NCI-H226 (cell line): ENCODE measurements at regions not wholly inside any gene's neighbourhood (a gene's known extent, or its start where the extent isn't known, plus 50 kb on each side); places are given as distances from the start of the nearest gene placed in this dataset.
"Not testable (repeated sequence)": the region's sequence is repeated elsewhere in the genome, so short reads cannot be mapped to it uniquely, and the experiment has no call there.

Experiments used
- DNase-seq: peaks from one replicate; pipeline ENCODE4 v3.0.0-alpha.2; 2015

DNA sequence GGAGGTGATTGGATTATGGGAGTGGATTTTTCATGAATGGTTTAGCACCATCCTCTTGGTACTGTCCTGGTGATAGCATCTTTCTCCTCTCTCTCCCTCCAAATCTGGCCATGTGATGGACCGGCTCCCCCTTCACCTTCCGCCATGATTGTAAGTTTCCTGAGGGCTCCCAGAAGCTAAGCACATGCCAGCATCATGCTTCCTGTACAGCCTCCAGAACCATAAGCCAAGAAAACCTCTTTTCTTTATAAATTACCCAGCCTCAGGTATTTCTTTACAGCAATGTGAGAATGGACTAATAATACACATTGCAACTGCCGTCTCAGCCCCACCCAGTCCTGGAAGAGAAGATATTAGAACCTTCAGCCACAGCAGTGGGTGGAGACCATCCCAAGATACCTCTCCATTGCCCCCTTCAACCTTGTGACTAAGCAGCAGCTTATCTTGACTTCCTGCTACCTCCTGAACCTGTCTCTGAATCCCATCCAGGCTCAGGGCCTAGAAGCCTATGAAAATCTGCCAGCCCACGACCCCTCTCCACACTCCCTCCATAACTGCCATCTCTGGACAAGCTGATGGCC lies 81.8 kb upstream of the AGAP1 start:
- DNase-seq = no peak

DNA sequence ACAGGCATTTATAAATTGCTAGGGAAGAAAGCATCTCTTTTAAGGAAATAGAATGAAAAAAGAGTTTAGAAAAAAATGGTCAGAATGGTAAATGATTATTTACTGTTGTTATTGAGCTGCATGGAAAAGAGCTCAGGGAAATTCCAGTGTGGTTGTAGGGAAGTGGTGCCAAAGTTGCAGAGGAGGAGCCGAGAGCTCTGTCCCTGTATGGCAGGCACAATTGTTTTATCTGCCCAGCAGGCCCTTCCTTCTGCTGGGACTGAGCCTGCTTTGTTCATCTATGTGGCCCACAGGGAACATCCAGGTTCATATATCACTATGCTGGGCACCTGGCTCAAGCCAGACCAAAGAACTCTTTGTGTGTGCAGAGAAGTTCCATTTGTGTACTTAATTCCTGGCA lies 80.8 kb upstream of the AGAP1 start:
- DNase-seq = no peak

DNA sequence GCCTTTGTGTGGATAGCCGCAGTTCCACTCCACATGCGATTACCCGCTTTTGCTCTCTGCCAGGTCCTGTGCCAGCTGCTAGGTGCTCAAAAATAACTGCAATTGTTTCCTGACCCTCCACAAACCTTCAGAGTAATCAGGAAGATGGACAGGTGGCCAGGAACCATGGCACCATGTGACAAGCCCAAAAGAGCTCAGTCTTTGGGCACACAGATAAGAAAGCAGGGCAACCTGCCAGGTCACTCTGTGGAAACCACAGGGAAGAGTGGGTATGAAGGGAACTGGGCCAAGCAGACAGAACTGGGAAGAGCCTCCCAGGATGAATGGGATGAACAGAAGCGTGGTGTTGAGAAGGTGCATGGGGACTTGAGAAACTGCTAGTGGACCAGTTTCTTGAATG lies 79.4 kb upstream of the AGAP1 start:
- no peak for DNase-seq

DNA sequence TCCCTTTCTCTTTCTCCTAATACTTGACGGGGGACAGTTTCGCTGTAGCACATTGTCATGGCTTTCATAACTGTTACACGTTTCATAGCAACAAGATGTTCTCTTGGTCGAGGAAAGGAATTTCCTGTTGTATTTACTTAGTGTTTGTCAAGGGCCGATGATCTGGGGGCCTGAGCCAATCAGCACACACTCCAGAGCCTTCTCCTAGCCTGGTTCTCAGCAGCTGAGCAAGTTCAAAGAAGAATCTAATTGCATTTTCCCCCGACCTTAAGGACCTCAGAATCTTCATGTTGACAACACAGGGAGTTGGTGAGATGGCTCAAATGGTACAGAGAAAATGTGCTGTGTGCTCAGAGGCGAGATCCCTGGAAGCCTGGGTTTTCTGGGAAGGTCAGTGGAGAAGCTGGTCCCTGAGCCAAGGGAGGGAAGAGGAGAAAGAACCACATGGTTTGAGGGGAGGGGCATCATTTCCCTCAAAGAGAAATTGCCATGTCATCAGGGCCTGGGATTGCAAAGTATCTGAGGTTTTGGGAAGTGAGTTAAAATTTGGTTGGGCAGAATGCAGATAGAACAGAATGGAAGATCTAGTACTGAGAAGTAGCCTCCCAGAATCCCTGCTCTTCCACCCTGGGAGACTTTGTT lies 76.9 kb upstream of the AGAP1 start:
- no peak for DNase-seq

DNA sequence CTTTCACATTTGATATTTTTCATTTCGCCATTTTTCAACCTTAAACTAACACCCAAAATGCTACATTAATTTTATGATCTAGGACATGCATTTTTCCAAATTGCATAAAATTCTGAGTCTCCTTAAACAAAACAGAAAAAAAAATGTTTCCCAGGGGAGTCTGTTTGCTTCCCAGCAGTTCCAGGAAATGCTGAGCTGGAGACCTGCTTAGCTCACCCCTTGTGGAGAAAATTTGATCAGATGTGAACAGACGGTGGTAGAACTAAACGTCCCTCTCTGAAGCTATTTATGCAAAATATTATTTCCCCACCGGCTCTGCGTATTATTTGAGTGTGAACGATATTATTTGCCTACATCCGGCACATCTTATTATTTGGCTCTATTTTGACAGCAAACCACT lies 74.9 kb upstream of the AGAP1 start:
- DNase-seq = no peak

DNA sequence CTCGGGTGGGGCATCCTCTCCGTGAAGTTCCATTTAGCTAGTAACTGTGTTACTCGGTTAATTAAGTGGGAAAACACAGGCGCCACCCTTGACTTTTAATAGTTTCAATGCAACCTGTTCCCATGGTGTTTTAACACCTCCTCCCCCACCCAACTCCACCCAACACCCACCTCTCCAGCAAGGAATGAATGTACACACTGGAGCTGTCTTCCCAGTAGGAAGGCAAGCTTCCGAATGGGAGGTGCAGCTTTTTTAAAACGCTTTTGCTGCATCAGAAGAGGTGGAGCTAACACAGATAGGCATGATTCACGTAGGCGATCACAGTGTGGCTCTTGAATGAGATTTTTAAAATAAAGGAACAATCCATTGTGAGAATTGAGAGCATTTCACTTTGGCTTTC lies 73.8 kb upstream of the AGAP1 start:
- DNase-seq = no peak

DNA sequence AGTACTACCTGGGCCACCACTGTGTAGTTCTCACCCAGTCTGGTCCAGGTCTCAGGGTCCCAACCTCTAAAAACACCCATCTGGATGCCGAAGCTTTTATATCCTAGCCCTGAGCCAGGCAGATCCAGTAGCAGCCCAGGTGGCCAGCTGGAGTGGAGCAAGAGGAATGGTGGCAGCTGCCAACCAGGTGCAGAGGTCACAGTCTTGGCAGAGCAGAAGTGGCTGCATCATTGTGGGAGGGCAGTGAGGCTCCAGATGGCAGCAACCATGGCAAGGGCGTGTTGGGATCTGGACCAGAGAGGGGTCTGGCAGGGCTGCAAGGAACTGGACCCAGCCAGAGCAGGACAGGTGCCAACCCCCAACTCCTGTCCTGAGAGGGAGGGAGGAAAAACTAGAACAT lies 72.2 kb upstream of the AGAP1 start:
- no peak for DNase-seq

DNA sequence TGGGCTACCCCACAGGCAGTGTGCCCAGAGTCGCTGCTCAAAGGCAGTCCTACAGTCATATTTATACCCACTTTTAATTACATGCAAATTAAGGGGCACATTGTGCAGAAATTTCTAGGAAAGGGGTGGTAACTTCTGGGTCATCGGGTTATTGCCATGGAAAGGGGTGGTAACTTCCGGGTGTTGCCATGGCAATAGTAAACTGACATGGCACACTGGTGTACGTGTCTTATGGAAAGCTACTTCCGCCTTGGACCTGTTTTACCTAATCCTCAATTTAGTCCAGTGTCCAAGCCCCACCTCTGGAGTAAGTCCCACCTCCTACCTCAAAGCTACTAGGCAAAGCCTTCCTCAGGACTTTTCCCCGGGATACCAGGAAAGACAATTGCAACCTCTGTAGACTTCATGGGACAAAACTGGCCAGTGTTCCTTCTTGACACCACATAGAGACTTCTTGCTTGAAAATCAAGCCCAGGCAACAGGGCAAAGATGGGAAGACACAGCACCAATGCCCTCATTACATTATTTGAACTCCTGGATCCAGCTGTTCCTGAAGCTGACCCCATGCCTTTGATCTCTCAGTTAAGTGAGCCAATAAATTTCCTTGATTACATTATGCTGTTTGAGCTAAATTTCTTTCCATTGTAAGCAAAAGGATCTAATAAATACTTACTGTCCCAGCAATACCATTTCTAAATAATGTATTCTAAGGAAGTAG lies 63.3 kb upstream of the AGAP1 start:
- DNase-seq = no peak

DNA sequence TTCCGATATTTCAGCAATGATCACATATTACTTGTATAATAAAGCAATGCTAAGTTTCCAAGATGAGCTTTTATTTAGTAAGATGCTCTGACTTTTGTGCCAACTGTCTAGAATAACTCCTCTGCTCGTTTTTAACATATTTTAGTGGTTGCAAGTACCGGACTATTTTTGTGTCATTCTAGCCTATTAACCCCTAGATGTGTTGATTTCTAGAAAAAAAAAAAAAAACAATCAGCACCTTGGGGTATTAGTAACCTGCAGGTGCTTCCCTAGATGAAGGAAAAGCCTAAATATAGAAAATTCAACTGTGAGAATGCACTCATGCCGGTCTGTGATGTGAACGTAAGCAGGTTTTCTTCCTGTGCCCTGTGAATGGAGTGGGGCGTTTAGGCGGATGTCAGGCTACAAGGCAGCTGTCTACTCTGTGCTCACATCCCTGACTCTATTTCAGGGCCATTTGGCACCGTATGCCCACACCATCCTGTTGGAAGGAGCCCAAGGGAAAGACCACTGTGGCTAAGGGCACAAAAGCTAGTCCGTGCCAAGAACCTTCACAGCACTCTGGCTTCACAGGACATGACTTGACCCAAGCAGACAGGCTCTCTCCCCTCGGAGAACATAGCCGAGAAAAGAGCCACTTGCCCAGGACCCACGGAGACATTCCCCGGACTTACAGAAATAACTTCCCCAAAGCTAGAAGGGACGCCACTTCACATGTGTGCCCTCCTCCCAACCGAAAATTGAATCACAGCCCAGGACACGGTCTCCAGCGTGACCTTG lies 60.9 kb upstream of the AGAP1 start:
- DNase-seq = no peak

DNA sequence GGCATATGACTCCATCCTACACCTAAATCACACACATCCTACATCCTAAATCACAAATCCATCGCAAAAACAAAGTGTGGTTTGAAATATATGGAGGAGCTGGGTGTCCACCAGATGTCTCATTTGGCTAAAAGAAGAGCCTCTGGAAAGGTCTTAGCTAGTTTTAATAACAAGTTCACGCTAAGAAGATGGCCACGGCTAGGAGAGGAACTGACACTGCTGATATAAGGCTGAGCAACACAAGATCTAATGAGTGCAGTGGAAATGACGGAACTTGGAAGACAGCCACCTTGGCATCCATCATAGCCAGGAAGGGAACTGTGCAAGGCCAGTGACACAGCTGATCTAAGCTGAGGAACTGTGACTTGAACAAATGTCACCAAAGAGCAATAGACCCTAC lies 60.0 kb upstream of the AGAP1 start:
- DNase-seq = no peak

DNA sequence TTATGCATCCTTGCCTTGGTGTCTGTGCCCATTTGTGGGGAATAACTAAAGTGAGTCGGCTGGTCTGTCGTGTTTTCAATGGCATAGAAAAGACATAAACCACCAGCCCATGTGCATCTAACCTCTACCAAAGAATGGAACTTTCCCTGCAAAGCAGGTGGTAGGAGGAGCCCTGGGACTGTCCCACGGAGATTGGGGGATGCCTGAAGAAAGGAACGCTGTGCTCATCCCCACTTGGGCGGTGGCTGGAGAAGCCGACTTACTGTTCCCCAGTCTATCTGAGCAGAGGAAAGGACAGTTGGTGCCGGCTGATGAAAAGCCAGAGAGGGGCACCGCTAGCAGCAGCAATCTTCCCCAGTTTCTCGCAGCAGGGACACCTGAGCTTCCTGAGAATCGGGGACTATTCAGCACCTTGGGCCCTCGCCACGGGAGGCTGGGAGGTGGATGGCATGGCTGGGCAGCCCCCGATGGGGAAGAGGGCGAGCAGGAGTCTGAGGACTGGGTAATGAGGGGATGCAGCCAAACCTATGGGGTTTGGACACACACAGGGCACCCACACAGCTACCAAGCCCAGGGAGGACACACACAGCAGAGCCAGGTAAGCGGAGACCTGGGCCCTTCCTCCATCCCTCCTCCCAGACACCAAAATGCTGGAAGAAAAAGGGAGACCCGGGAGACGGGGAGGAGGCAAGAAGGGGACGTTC lies 53.7 kb upstream of the AGAP1 start:
- DNase-seq = no peak

DNA sequence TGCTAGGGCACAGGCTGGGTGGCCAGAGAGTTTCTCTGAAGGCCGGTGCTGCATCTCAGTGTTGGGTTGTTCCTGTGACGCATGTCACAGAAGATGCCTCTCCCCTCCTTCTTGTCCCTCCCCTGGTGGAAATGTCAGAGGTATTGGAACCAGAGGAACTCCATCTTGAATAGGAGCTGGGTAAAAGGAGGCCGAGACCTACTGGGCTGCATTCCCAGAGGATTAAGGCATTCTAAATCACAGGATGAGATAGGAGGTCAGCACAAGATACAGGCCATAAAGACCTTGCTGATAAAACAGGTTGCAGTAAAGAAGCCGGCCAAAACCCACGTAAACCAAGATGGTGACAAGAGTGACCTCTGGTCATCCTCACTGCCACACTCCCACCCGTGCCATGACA lies 50.3 kb upstream of the AGAP1 start:
- DNase-seq = not testable (repeated sequence)
